Ishikawa (cell line): ENCODE measurements at regions not wholly inside any gene's neighbourhood (a gene's known extent, or its start where the extent isn't known, plus 50 kb on each side); places are given as distances from the start of the nearest gene placed in this dataset.

Experiments
- CEBPB ChIP-seq: IDR thresholded peaks from 2 replicates; pipeline ENCODE4 v1.6.1; 2012
- CREB1 ChIP-seq: IDR thresholded peaks from 2 replicates; pipeline ENCODE4 v1.6.1; 2012; ENCODE audit warnings: low read depth
- EGR1 ChIP-seq: IDR thresholded peaks from 2 replicates; pipeline ENCODE4 v1.6.1; 2012
- EP300 ChIP-seq: IDR thresholded peaks from 2 replicates; pipeline ENCODE4 v1.6.1; 2012; ENCODE audit warnings: borderline replicate concordance
- FOXM1 ChIP-seq: IDR thresholded peaks from 2 replicates; pipeline ENCODE4 v1.6.1; 2012; ENCODE audit warnings: low read depth, borderline replicate concordance
- NFIC ChIP-seq: IDR thresholded peaks from 2 replicates; pipeline ENCODE4 v1.6.1; 2012
- RAD21 ChIP-seq: IDR thresholded peaks from 2 replicates; pipeline ENCODE4 v1.6.1; 2012; ENCODE audit warnings: low read depth
- TAF1 ChIP-seq: IDR thresholded peaks from 2 replicates; pipeline ENCODE4 v1.6.1; 2012; ENCODE audit warnings: low read depth, mild to moderate bottlenecking
- TCF12 ChIP-seq: IDR thresholded peaks from 2 replicates; pipeline ENCODE4 v1.6.1; 2012; ENCODE audit warnings: low read depth
- TEAD4 ChIP-seq: IDR thresholded peaks from 2 replicates; pipeline ENCODE4 v1.6.1; 2012
- YY1 ChIP-seq: IDR thresholded peaks from 2 replicates; pipeline ENCODE4 v1.6.1; 2012; ENCODE audit warnings: low read depth
- ZBTB7A ChIP-seq: IDR thresholded peaks from 2 replicates; pipeline ENCODE4 v1.6.1; 2012; ENCODE audit warnings: low read depth
- TF ChIP-seq, protein P1 (sequence below): IDR thresholded peaks from 2 replicates; pipeline ENCODE4 v1.6.1; 2012
- TF ChIP-seq, protein P2 (sequence below): IDR thresholded peaks from 2 replicates; pipeline ENCODE4 v1.6.1; 2012; ENCODE audit warnings: low read depth, mild to moderate bottlenecking
- TF ChIP-seq, protein P3 (sequence below): IDR thresholded peaks from 2 replicates; pipeline ENCODE4 v1.6.1; 2012

DNA sequence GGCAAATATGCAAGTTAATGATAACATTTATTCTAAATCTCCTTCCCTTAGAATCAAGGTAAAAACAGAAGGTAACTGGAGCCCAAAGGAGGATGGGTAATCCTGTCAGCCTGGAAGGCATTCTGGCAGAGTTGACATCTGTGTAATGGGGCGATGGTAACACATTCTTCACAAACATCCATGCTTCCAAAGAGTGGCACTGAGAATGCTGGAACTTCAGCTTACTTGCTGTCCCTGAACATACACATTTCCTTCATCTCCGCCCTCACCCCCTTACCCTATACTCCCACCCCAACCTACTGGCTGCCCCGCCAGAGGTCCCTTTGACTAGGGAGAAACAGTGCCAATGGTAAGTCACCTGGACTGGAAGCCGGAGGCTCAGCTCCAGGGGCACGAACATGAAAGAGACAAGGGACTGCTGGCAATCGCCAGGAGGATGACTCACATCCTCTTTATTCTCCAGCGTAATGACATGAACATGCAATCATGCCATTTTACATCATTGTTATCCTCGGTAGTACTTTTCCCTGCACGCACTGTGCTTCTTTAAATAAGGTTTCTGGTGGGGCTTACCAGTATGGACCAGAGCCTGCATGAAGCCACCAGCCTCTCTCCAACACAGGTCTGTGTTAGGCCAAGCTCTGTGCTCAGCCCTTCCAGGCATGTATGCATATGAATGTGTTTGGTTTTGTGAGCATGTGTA lies 694.2 kb upstream of the TENM3 start:
- TF ChIP-seq TAF1 (no peak), EP300 (no peak), NFIC (no peak), CREB1 (no peak), TEAD4 (no peak), YY1 (no peak), FOXM1 (no peak), TCF12 (no peak), EGR1 (no peak)
- TF ChIP-seq, protein P1, sequence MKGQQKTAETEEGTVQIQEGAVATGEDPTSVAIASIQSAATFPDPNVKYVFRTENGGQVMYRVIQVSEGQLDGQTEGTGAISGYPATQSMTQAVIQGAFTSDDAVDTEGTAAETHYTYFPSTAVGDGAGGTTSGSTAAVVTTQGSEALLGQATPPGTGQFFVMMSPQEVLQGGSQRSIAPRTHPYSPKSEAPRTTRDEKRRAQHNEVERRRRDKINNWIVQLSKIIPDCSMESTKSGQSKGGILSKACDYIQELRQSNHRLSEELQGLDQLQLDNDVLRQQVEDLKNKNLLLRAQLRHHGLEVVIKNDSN = no peak

DNA sequence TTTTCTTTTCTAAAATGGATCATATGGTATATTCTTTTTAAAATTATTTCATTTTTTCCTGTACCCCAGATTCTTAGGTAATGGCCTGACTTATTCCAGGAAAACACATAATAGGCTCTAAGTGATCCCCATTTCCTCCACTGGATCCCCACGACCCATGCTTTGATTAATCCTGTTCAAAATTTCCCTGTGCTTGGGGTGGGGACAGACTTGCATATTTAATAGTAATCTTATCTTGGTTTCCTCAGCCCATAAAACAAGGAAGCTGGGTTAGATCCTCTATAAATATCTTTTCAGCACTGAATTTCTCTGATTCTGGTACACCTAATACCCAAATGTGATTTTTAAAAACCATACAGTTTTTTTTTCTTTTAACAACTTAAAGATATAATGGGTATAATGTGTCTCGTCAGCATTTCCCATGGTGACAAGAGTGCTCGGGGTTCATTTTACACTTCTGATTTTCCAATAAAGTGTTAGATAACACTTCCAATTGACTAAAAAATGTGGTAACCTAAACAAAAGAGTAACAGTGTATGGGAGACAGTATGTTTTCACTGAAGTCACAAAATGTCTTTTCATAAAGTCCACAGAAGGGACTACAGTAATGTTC lies 693.5 kb upstream of the TENM3 start:
- TF ChIP-seq EP300 = no peak
- no peak for TF ChIP-seq TEAD4
- TF ChIP-seq ZBTB7A = no peak
- TF ChIP-seq CREB1 = no peak
- no peak for TF ChIP-seq TAF1

DNA sequence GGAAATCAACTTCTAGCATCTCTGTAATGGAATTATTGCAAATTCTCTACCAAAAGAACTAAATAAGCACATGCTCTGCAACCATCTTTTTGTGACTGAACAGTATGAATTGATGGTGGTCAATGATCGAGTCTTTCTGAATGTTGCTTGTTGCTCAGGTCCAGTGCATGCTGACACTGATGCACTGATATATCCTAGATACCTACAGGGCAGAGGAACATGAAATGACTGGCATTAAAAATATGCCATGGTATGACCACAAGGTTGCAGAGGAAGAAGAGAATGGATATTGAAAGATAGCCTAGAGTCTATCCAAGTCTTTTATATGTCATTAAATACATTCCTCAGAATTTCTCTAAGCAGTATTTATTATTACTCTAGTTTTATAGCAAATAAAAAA lies 692.8 kb upstream of the TENM3 start:
- TF ChIP-seq EGR1 = no peak
- no peak for TF ChIP-seq CREB1
- TF ChIP-seq YY1 = no peak
- TF ChIP-seq TAF1 = no peak
- TF ChIP-seq FOXM1 = no peak
- TF ChIP-seq, protein P2, sequence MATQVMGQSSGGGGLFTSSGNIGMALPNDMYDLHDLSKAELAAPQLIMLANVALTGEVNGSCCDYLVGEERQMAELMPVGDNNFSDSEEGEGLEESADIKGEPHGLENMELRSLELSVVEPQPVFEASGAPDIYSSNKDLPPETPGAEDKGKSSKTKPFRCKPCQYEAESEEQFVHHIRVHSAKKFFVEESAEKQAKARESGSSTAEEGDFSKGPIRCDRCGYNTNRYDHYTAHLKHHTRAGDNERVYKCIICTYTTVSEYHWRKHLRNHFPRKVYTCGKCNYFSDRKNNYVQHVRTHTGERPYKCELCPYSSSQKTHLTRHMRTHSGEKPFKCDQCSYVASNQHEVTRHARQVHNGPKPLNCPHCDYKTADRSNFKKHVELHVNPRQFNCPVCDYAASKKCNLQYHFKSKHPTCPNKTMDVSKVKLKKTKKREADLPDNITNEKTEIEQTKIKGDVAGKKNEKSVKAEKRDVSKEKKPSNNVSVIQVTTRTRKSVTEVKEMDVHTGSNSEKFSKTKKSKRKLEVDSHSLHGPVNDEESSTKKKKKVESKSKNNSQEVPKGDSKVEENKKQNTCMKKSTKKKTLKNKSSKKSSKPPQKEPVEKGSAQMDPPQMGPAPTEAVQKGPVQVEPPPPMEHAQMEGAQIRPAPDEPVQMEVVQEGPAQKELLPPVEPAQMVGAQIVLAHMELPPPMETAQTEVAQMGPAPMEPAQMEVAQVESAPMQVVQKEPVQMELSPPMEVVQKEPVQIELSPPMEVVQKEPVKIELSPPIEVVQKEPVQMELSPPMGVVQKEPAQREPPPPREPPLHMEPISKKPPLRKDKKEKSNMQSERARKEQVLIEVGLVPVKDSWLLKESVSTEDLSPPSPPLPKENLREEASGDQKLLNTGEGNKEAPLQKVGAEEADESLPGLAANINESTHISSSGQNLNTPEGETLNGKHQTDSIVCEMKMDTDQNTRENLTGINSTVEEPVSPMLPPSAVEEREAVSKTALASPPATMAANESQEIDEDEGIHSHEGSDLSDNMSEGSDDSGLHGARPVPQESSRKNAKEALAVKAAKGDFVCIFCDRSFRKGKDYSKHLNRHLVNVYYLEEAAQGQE = no peak
- TF ChIP-seq EP300 = no peak
- TF ChIP-seq ZBTB7A = no peak

DNA sequence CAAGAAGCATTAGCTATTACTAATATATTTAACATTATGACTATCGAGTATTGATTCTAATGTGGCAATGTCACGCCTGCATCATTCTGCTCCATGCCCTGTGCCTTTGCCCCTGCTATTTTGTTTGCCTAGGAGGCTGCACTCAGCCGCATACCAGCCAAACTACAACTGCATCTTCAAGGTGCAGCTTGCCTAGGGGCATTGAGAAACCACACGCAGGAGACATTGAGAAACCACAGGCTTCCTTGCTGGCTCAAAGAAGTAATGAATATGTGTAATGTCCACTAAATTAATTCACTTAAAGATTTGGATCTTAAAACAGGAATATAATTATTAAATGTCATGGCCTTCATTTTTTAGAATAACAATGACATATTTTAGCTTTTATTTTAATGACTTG lies 683.6 kb upstream of the TENM3 start:
- TF ChIP-seq EP300 (no peak), FOXM1 (no peak), YY1 (no peak)

DNA sequence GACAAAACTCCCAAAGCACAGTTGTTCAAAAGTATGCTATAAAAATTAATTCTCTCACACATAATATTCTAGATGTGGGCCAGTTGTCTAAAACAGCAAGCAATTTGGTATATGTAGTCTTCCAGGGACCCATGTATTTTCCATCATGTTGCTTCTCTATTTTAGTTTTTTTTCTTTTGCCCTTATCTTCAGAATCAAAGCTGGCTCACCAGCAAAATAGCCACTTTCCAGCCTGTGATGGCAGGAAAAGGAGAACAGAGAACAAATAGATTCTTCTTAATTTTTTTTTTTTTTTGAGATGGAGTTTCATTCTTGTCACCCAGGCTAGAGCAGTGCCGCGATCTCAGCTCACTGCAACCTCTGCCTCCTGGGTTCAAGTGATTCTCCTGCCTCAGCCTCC lies 680.8 kb upstream of the TENM3 start:
- TF ChIP-seq TEAD4 (no peak), ZBTB7A (no peak), EGR1 (no peak), RAD21 (no peak), FOXM1 (no peak), YY1 (no peak), TAF1 (no peak), CREB1 (no peak), EP300 (no peak), CEBPB (no peak), TCF12 (no peak), NFIC (no peak)
- TF ChIP-seq, protein P1 = no peak
- TF ChIP-seq, protein P3, sequence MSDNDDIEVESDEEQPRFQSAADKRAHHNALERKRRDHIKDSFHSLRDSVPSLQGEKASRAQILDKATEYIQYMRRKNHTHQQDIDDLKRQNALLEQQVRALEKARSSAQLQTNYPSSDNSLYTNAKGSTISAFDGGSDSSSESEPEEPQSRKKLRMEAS = no peak
- TF ChIP-seq, protein P2 = no peak

DNA sequence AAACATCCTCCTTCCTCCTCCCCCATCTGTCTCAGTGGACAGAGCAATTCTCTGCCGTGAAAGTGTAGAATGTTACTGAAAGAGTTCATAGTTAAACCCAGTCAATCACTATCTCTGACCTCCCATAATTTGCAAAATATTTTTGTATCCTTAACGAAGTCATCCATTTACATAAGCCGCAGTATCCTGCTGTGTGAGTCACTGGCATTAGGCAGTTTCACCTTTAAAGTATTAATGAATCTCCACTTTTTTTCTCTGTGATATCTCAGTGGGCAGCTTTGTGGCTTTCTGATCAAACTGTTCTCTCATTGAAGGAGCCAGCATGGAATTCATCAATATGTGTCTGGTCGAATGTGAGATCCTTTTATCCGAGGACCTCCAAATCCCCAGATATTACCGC lies 678.6 kb upstream of the TENM3 start:
- TF ChIP-seq YY1 (no peak), TAF1 (no peak), CEBPB (no peak), TCF12 (no peak), ZBTB7A (no peak), TEAD4 (no peak), FOXM1 (no peak), EP300 (no peak), RAD21 (no peak), EGR1 (no peak), NFIC (no peak), CREB1 (no peak)
- TF ChIP-seq, protein P1 = no peak
- TF ChIP-seq, protein P2 = no peak
- TF ChIP-seq, protein P3 = no peak
